Kidney epithelial cell (primary cell): ENCODE measurements at regions not wholly inside any gene's neighbourhood (a gene's known extent, or its start where the extent isn't known, plus 50 kb on each side); places are given as distances from the start of the nearest gene placed in this dataset.

ENCODE experiments used
- DNase-seq: peaks from one replicate; pipeline ENCODE4 v3.0.0-alpha.2; 2010; ENCODE audit warnings: low read depth
- H3K27me3 ChIP-seq: 2 replicates; pipeline ENCODE4 v1.6.0; 2011; ENCODE audit warnings: low read length; ENCODE audit not compliant: control insufficient read depth, insufficient read depth
- H3K36me3 ChIP-seq: 2 replicates; pipeline ENCODE4 v1.5.1; 2011; ENCODE audit warnings: low read length; ENCODE audit not compliant: control insufficient read depth, insufficient read depth
- H3K4me3 ChIP-seq: 2 replicates; pipeline ENCODE4 v1.5.1; 2011; ENCODE audit warnings: low read depth, mild to moderate bottlenecking, control low read depth, low read length
- TF ChIP-seq, protein P1 (sequence below): IDR thresholded peaks from 2 replicates; pipeline ENCODE4 v1.5.1; 2011; ENCODE audit warnings: mild to moderate bottlenecking, moderate library complexity, low read length, control low read depth, inconsistent platforms; ENCODE audit not compliant: insufficient read depth, poor library complexity, severe bottlenecking

DNA sequence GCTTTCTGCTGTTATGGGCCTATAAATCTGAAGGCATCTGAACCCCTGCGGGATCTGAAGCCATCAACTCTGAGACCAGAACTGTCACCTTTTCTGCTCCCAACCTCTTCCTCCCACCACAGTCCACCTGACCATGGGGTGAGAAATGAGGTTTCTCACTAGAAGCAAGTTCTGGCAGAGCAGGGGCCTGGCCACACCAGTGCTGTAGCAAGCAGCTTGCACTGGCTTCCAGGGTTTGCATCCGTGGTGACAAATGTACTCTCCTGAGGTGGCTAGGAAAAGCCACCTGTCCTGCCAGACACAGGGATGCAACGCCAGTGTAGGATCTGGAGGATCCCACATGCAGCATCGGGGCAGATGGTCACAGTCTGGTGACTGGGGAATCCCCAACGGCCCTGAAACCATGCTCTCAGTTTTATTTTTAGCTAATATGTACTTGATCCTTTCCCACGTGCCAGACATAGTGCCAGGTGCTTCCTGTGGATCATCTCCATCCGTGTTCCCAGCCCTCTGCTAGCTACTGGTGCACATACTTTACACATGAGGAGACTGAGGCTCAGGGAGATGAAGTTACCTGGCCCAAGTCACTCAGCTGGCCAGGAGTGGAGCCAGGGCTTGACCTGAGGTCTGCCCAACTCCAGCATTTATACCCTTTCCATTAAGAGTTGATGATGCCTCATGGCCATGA lies 122.1 kb upstream of the SPACA1 start:
- TF ChIP-seq, protein P1, sequence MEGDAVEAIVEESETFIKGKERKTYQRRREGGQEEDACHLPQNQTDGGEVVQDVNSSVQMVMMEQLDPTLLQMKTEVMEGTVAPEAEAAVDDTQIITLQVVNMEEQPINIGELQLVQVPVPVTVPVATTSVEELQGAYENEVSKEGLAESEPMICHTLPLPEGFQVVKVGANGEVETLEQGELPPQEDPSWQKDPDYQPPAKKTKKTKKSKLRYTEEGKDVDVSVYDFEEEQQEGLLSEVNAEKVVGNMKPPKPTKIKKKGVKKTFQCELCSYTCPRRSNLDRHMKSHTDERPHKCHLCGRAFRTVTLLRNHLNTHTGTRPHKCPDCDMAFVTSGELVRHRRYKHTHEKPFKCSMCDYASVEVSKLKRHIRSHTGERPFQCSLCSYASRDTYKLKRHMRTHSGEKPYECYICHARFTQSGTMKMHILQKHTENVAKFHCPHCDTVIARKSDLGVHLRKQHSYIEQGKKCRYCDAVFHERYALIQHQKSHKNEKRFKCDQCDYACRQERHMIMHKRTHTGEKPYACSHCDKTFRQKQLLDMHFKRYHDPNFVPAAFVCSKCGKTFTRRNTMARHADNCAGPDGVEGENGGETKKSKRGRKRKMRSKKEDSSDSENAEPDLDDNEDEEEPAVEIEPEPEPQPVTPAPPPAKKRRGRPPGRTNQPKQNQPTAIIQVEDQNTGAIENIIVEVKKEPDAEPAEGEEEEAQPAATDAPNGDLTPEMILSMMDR: no peak
- Histone ChIP-seq H3K4me3 (no peak overlapping the region), H3K27me3 (no peaks in the 10 kb centered on the region), H3K36me3 (no peaks in the 10 kb centered on the region)
- DNase-seq: no peak

DNA sequence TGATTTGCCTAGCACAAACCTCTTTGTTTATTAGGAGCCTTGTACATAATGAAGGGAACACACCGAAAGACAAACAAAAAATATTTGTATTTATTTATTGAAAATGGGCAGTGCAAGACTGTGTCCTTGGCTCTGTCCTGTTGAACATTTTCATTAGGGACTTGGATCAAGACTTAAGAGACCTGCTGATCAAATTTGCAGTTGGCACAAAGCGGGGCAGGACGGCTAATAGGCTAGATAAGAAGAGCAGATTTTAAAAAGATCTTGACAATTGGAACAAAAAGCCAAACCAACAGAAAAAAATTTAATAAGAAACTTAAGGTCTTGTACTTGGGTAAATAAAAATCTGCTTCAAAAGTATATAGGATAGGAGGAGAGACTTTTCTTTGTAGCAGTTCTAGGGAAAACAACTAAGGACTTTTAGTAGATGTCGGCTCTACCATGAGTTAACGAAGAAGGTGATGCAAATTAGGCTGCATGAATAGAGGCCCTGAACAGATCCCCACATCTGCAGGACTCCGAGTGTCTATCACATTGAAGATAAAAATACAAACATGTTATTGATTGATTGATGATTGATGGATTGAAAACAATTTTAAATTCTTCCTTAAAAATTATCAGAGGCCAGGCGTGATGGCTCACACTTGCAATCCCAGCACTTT lies 124.1 kb upstream of the SPACA1 start:
- DNase-seq: no peak
- Histone ChIP-seq H3K27me3 (no peaks in the 10 kb centered on the region), H3K36me3 (no peaks in the 10 kb centered on the region), H3K4me3 (no peak overlapping the region)
- TF ChIP-seq, protein P1: no peak

- DNase-seq: no peak
- Histone ChIP-seq H3K4me3 (no peak overlapping the region), H3K36me3 (no peaks in the 10 kb centered on the region), H3K27me3 (no peaks in the 10 kb centered on the region)
- TF ChIP-seq, protein P1: no peak
Measured at GRCh38 chr6:87922947-87923330, 124.7 kb upstream of the SPACA1 start.

DNA sequence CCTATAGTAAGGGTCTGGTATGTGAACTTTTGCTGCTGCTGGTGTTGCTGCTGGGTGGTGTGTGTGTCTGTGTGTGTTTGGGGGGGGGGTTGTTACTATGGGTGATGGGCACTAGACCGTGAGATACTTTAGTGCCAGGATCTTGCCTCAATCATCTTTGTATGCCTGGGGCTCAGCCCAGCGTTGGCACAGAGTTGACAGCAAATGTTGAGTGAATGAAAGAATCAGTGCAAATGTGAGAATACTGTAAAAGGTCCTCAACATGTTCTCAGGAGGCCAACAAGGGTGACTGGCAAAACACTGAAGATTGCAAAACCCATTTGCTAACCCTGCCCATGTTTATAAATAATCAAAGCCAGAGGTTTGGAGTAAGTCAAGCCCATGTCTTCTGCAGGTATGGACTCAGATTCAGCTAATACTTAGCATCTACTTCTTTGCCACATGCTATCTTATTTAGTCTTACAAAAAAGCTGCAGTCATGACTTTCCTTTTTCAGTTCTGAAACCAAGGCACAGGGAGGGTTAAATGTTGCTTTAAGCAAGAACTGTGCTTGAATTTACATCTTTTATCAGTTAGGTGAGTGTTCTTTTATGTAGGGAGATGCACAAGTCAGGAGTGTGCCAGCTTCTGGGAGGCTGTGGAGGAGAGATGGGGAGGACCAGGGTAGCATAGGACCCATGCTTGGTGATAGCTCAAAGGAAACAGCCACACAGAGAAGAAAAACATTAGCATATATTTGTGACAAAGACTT lies 125.3 kb upstream of the SPACA1 start:
- no peaks in the 10 kb centered on the region for H3K27me3 ChIP-seq

GRCh38 chr6:87921034-87921433 lies 126.6 kb upstream of the SPACA1 start:
- Histone ChIP-seq H3K27me3 (no peaks in the 10 kb centered on the region), H3K4me3 (no peak overlapping the region), H3K36me3 (no peaks in the 10 kb centered on the region)
- TF ChIP-seq, protein P1: no peak
- no peak for DNase-seq

More for the DNA sequence above, 125.3 kb upstream of the SPACA1 start:
- Histone ChIP-seq H3K36me3 (no peaks in the 10 kb centered on the region), H3K4me3 (no peak overlapping the region)
- DNase-seq: no peak
- TF ChIP-seq, protein P1: no peak
